Upper lobe of right lung (tissue), 1 donor: ENCODE measurements at regions not wholly inside any gene's neighbourhood (a gene's known extent, or its start where the extent isn't known, plus 50 kb on each side); places are given as distances from the start of the nearest gene placed in this dataset.
"Not testable (repeated sequence)": the region's sequence is repeated elsewhere in the genome, so short reads cannot be mapped to it uniquely, and the experiment has no call there.

Source experiments
- ATAC-seq: fragments of 200-7000 bp; cut with Tn5 transposase; one replicate; pipeline ENCODE4 v1.9.1; 2020; ENCODE audit warnings: mild to moderate bottlenecking, moderate library complexity
- DNase-seq: peaks from one replicate; pipeline ENCODE4 v3.0.0-alpha.2; 2020
- H3K27ac ChIP-seq: fragments of 200-600 bp; one replicate; pipeline ENCODE4 v1.8.0; 2022
- H3K27me3 ChIP-seq: fragments of 200-600 bp; one replicate; pipeline ENCODE4 v1.8.0; 2022; ENCODE audit warnings: mild to moderate bottlenecking
- H3K36me3 ChIP-seq: fragments of 200-600 bp; one replicate; pipeline ENCODE4 v1.8.0; 2022
- H3K4me1 ChIP-seq: fragments of 200-600 bp; one replicate; pipeline ENCODE4 v1.8.0; 2022
- H3K4me3 ChIP-seq: fragments of 200-600 bp; one replicate; pipeline ENCODE4 v1.8.0; 2022; ENCODE audit warnings: mild to moderate bottlenecking
- H3K9me3 ChIP-seq: fragments of 200-600 bp; one replicate; pipeline ENCODE4 v1.8.0; 2022
- CTCF ChIP-seq: fragments of 200-600 bp; IDR thresholded peaks from one replicate; pipeline ENCODE4 v1.8.0; 2022; ENCODE audit warnings: antibody characterized with exemption
- intact Hi-C: fragments of 100-400 bp; cut with DNase I; formaldehyde crosslinking; loops from one replicate; pipeline ENCODE4 v1.11.0; 2022
- donor health status: DM: no; HTN: yes; CAD: no; lungs with severe emphysema.

- Histone ChIP-seq H3K36me3 (no peaks in the 10 kb centered on the region), H3K4me3 (no peak overlapping the region), H3K27ac (no peak overlapping the region), H3K27me3 (no peaks in the 10 kb centered on the region), H3K4me1 (no peaks in the 10 kb centered on the region), H3K9me3 (no peaks in the 10 kb centered on the region)
- ATAC-seq (no peak), DNase-seq (no peak)
- intact Hi-C loops: no loop called here
- no peak for TF ChIP-seq CTCF
Observed at GRCh38 chr10:21355591-21356011, 169.9 kb downstream of the SKIDA1 start.

- H3K27me3 ChIP-seq: no peaks in the 10 kb centered on the region
- H3K4me3 ChIP-seq: no peak overlapping the region
- no peak for TF ChIP-seq CTCF
- intact Hi-C loops: no loop called here
- no peak overlapping the region for H3K27ac ChIP-seq
- no peaks in the 10 kb centered on the region for H3K9me3 ChIP-seq
- no peaks in the 10 kb centered on the region for H3K36me3 ChIP-seq
- ATAC-seq: no peak
- no peaks in the 10 kb centered on the region for H3K4me1 ChIP-seq
- no peak for DNase-seq
Observed at GRCh38 chr10:21352886-21353285, 172.6 kb downstream of the SKIDA1 start.

DNA sequence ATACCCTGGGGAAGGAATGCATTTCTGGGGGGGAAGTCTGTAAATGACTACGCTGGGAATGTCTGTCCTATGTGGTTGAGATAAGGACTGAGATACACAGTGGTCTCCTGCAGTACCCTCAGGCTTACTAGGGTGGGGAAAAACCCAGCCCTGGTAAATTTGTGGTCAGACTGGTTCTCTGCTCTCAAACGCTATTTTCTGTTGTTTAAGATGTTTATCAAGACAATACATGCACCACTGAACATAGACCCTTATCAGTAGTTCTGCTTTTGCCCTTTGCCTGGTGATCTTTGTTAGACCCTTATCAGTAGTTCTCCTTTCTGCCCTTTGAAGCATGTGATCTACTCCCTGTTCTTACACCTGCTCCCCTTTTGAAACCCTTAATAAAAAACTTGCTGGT, 173.9 kb downstream of the SKIDA1 start:
- not testable (repeated sequence) for H3K27ac ChIP-seq

DNA sequence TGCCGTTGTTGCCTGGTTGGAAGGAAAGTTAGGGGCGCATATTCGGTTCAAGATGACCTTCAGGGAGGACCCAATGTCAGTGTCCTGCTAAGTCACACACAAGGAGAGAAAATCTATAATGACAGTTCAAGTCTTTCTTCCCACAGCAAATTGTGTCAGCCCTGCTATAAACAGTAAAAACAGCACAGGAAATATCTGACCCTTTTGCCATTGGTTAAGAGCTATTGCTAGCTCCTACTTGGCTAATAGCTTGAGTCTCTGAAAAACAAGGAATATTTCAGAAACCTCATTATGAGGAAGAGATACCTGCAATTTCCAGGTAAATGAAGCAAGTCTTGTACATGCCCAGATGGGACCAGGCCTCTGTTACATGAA, 175.6 kb downstream of the SKIDA1 start:
- peak overlapping the region; percentile 40 for H3K27ac ChIP-seq
- ATAC-seq (no peak), DNase-seq (no peak)
- intact Hi-C loops: no loop called here
- no peaks in the 10 kb centered on the region for H3K36me3 ChIP-seq
- no peaks in the 10 kb centered on the region for H3K9me3 ChIP-seq
- TF ChIP-seq CTCF: no peak
- H3K4me1 ChIP-seq: no peaks in the 10 kb centered on the region
- no peaks in the 10 kb centered on the region for H3K27me3 ChIP-seq
- H3K4me3 ChIP-seq: no peak overlapping the region

More for the DNA sequence above, 173.9 kb downstream of the SKIDA1 start:
- intact Hi-C loops, ATAC-seq, H3K4me3 ChIP-seq, H3K27me3 ChIP-seq, DNase-seq, H3K4me1 ChIP-seq, H3K9me3 ChIP-seq, H3K36me3 ChIP-seq: not testable (repeated sequence)

GRCh38 chr10:21347785-21348170, 177.7 kb downstream of the SKIDA1 start:
- intact Hi-C loops: no loop called here
- Histone ChIP-seq H3K36me3 (no peaks in the 10 kb centered on the region), H3K27ac (no peak overlapping the region), H3K27me3 (no peaks in the 10 kb centered on the region), H3K4me1 (no peaks in the 10 kb centered on the region), H3K9me3 (no peaks in the 10 kb centered on the region), H3K4me3 (no peak overlapping the region)
- TF ChIP-seq CTCF: no peak
- no peak for ATAC-seq
- no peak for DNase-seq

- H3K27ac ChIP-seq: no peak overlapping the region
- H3K36me3 ChIP-seq: no peaks in the 10 kb centered on the region
- no peaks in the 10 kb centered on the region for H3K27me3 ChIP-seq
- DNase-seq (no peak), ATAC-seq (no peak)
- H3K4me3 ChIP-seq: no peak overlapping the region
- no peak for TF ChIP-seq CTCF
- H3K9me3 ChIP-seq: no peaks in the 10 kb centered on the region
- intact Hi-C loops: no loop called here
- no peaks in the 10 kb centered on the region for H3K4me1 ChIP-seq
Observed at GRCh38 chr10:21347043-21347784, 178.3 kb downstream of the SKIDA1 start.
